GM23338 (cell line): ENCODE measurements at regions not wholly inside any gene's neighbourhood (a gene's known extent, or its start where the extent isn't known, plus 50 kb on each side); places are given as distances from the start of the nearest gene placed in this dataset.

Experiments
- ATAC-seq: fragments of 200-7000 bp; cut with Tn5 transposase; 3 replicates; pipeline ENCODE4 v1.9.1; 2020
- DNase-seq: peaks from one replicate; pipeline ENCODE4 v3.0.0-alpha.2; 2015; ENCODE audit warnings: low spot score
- H2AFZ ChIP-seq: fragments of 200-600 bp; sonication (generic); 2 replicates; pipeline ENCODE4 v1.8.0; 2016; ENCODE audit warnings: antibody characterized with exemption, mild to moderate bottlenecking, moderate library complexity
- H3F3A ChIP-seq: fragments of 200-600 bp; sonication (generic); replicated peaks from 2 replicates; pipeline ENCODE4 v1.8.0; 2017; ENCODE audit warnings: antibody characterized with exemption, mixed run types, low read depth
- H3K27ac ChIP-seq: fragments of 200-600 bp; sonication (generic); 2 replicates; pipeline ENCODE4 v1.6.1; 2016; ENCODE audit warnings: low read depth
- H3K27me3 ChIP-seq: fragments of 200-600 bp; sonication (generic); 2 replicates; pipeline ENCODE4 v1.8.0; 2016; ENCODE audit warnings: mild to moderate bottlenecking, mixed run types, moderate library complexity; ENCODE audit not compliant: insufficient read depth
- H3K36me3 ChIP-seq: fragments of 200-600 bp; sonication (generic); 2 replicates; pipeline ENCODE4 v1.8.0; 2016; ENCODE audit warnings: mild to moderate bottlenecking; ENCODE audit not compliant: insufficient read depth
- H3K4me1 ChIP-seq: fragments of 200-600 bp; sonication (generic); 2 replicates; pipeline ENCODE4 v1.8.0; 2016; ENCODE audit warnings: mild to moderate bottlenecking, moderate library complexity; ENCODE audit not compliant: insufficient read depth
- H3K4me2 ChIP-seq: fragments of 200-600 bp; sonication (generic); 2 replicates; pipeline ENCODE4 v1.7.1; 2017; ENCODE audit warnings: mixed run types
- H3K4me3 ChIP-seq: fragments of 200-600 bp; sonication (generic); 2 replicates; pipeline ENCODE4 v1.6.1; 2016; ENCODE audit warnings: mixed run types
- H3K79me2 ChIP-seq: fragments of 200-600 bp; sonication (generic); replicated peaks from 2 replicates; pipeline ENCODE4 v1.8.0; 2017; ENCODE audit warnings: mild to moderate bottlenecking; ENCODE audit not compliant: insufficient read depth
- H3K9me2 ChIP-seq: fragments of 200-600 bp; sonication (generic); 2 replicates; pipeline ENCODE4 v1.8.0; 2017; ENCODE audit not compliant: insufficient read depth
- H4K20me1 ChIP-seq: fragments of 200-600 bp; sonication (generic); replicated peaks from 2 replicates; pipeline ENCODE4 v1.8.0; 2017; ENCODE audit warnings: mild to moderate bottlenecking; ENCODE audit not compliant: insufficient read depth
- H3K27ac Mint-ChIP-seq: 2 replicates; pipeline ENCODE4 v1.8.0; 2020; ENCODE audit warnings: inconsistent platforms, mild to moderate bottlenecking, moderate library complexity, mixed read lengths
- H3K27me3 Mint-ChIP-seq: 3 replicates; pipeline ENCODE4 v1.8.0; 2022; ENCODE audit warnings: low read depth, mild to moderate bottlenecking, moderate library complexity, mixed read lengths, inconsistent platforms; ENCODE audit not compliant: insufficient read depth, poor library complexity
- H3K36me3 Mint-ChIP-seq: 3 replicates; pipeline ENCODE4 v1.8.0; 2021; ENCODE audit warnings: low read depth, mild to moderate bottlenecking, inconsistent platforms, moderate library complexity, mixed read lengths
- H3K4me1 Mint-ChIP-seq: 3 replicates; pipeline ENCODE4 v1.8.0; 2020; ENCODE audit warnings: mild to moderate bottlenecking, inconsistent platforms, mixed read lengths
- H3K4me3 Mint-ChIP-seq: 3 replicates; pipeline ENCODE4 v1.8.0; 2021; ENCODE audit warnings: moderate library complexity, mild to moderate bottlenecking, inconsistent platforms, mixed read lengths
- H3K9me3 Mint-ChIP-seq: 3 replicates; pipeline ENCODE4 v1.8.0; 2020; ENCODE audit warnings: moderate library complexity, mild to moderate bottlenecking, inconsistent platforms, mixed read lengths
- CREB1 ChIP-seq: fragments of 250-450 bp; sonication (Bioruptor Pico); IDR thresholded peaks from 2 replicates; pipeline ENCODE4 v1.5.0; 2020; ENCODE audit warnings: low read depth, mild to moderate bottlenecking, moderate library complexity
- CTCF ChIP-seq, 2 experiments: fragments of 200-600 bp in 1 of 2; sonication (generic) in 1 of 2; conservative IDR thresholded peaks; 2 replicates each; pipeline versions ENCODE4 v1.5.1 to v1.6.1; 2016 to 2017; ENCODE audit warnings: antibody characterized with exemption in 2 of 2, low read depth in 2 of 2, mild to moderate bottlenecking in 2 of 2, moderate library complexity in 1 of 2
- ETS1 ChIP-seq: IDR thresholded peaks from 2 replicates; pipeline ENCODE4 v1.6.1; 2016; ENCODE audit warnings: antibody characterized with exemption
- EZH2 ChIP-seq: fragments of 200-600 bp; sonication (generic); IDR thresholded peaks from one replicate; pipeline ENCODE4 v1.8.0; 2017; ENCODE audit warnings: antibody characterized with exemption, mild to moderate bottlenecking, low read depth; ENCODE audit not compliant: unreplicated experiment
- EZH2phosphoT487 ChIP-seq: fragments of 200-600 bp; sonication (generic); IDR thresholded peaks from one replicate; pipeline ENCODE4 v1.8.1; 2018; ENCODE audit warnings: antibody characterized with exemption; ENCODE audit not compliant: unreplicated experiment
- JUNB ChIP-seq: IDR thresholded peaks from one replicate; pipeline ENCODE4 v1.6.1; 2016; ENCODE audit warnings: antibody characterized with exemption; ENCODE audit not compliant: unreplicated experiment
- NANOG ChIP-seq: IDR thresholded peaks from 2 replicates; pipeline ENCODE4 v1.6.1; 2016; ENCODE audit warnings: antibody characterized with exemption, borderline replicate concordance
- POLR2AphosphoS5 ChIP-seq: IDR thresholded peaks from 2 replicates; pipeline ENCODE4 v1.6.1; 2016; ENCODE audit warnings: antibody characterized with exemption, low read depth
- REST ChIP-seq: IDR thresholded peaks from one replicate; pipeline ENCODE4 v1.6.1; 2018; ENCODE audit warnings: antibody characterized with exemption; ENCODE audit not compliant: unreplicated experiment
- STAT1 ChIP-seq: IDR thresholded peaks from one replicate; pipeline ENCODE4 v1.6.1; 2016; ENCODE audit warnings: antibody characterized with exemption; ENCODE audit not compliant: unreplicated experiment
- ZNF114 ChIP-seq: fragments of 250-450 bp; sonication (Bioruptor Pico); IDR thresholded peaks from 2 replicates; pipeline ENCODE4 v1.5.0; 2020; ENCODE audit warnings: mild to moderate bottlenecking, moderate library complexity
- ZNF331 ChIP-seq: fragments of 250-450 bp; sonication (Bioruptor Pico); IDR thresholded peaks from 2 replicates; pipeline ENCODE4 v1.5.0; 2020; ENCODE audit warnings: low read depth, mild to moderate bottlenecking, moderate library complexity
- ZNF462 ChIP-seq: fragments of 250-450 bp; sonication (Bioruptor Pico); IDR thresholded peaks from 2 replicates; pipeline ENCODE4 v1.5.0; 2020; ENCODE audit warnings: mild to moderate bottlenecking, moderate library complexity

GRCh38 chr4:138698641-138699040 lies 316.9 kb upstream of the NOCT start:
- Mint-ChIP-seq H3K27me3 (peaks cover 6% of the 10 kb centered on the region), H3K27ac (peak overlapping the region; percentile 1; the same call in 1 of the 2 replicates), H3K36me3 (no peaks in the 10 kb centered on the region), H3K4me1 (peaks cover 20% of the 10 kb centered on the region), H3K9me3 (no peaks in the 10 kb centered on the region), H3K4me3 (no peak overlapping the region)
- Histone ChIP-seq H3K4me2 (no peak overlapping the region), H3K4me3 (no peak overlapping the region), H3K4me1 (peaks cover 18% of the 10 kb centered on the region), H3F3A (no peaks in the 10 kb centered on the region), H3K27me3 (no peaks in the 10 kb centered on the region), H3K27ac (no peak overlapping the region), H3K36me3 (no peaks in the 10 kb centered on the region), H3K79me2 (no peaks in the 10 kb centered on the region), H4K20me1 (no peaks in the 10 kb centered on the region), H3K9me2 (no peaks in the 10 kb centered on the region), H2AFZ (no peak overlapping the region)
- TF ChIP-seq NANOG (no peak), ETS1 (no peak), ZNF114 (CRISPR knock-in tag) (no peak), CREB1 (CRISPR knock-in tag) (no peak), POLR2AphosphoS5 (no peak), EZH2phosphoT487 (no peak), REST (no peak), STAT1 (no peak), JUNB (no peak), ZNF331 (no peak), ZNF462 (no peak), EZH2 (no peak), CTCF (conservative IDR thresholded peaks at IDR 0.05; ENCODE audit: low read depth in 2 of 2) (no peak)
- DNase-seq (no peak), ATAC-seq (no peak)
